ENCODE measurements at regions not wholly inside any gene's neighbourhood (a gene's known extent, or its start where the extent isn't known, plus 50 kb on each side); places are given as distances from the start of the nearest gene placed in this dataset.

- no peak for DNase-seq
Measured at GRCh38 chr19:28966737-28967399, 246.1 kb downstream of the UQCRFS1 start.

- no peak for DNase-seq
Measured at GRCh38 chr19:28964500-28964899, 248.5 kb downstream of the UQCRFS1 start.

- DNase-seq = no peak
Measured at GRCh38 chr19:28963486-28964250, 249.3 kb downstream of the UQCRFS1 start.

- DNase-seq = no peak
Measured at GRCh38 chr19:28961772-28962500, 251.0 kb downstream of the UQCRFS1 start.

GRCh38 chr19:28960986-28961705 lies 251.8 kb downstream of the UQCRFS1 start:
- DNase-seq = no peak

- no peak for DNase-seq
Measured at GRCh38 chr19:28960586-28960985, 252.4 kb downstream of the UQCRFS1 start.

GRCh38 chr19:28956961-28957360 lies 256.0 kb downstream of the UQCRFS1 start:
- DNase-seq = no peak

GRCh38 chr19:28956421-28956820 lies 256.5 kb downstream of the UQCRFS1 start:
- no peak for DNase-seq

- no peak for DNase-seq
Measured at GRCh38 chr19:28949535-28949934, 263.4 kb downstream of the UQCRFS1 start.

- no peak for DNase-seq
Measured at GRCh38 chr19:28949027-28949426, 263.9 kb downstream of the UQCRFS1 start.

GRCh38 chr19:28948566-28948965 lies 264.4 kb downstream of the UQCRFS1 start:
- DNase-seq = no peak

GRCh38 chr19:28948026-28948425 lies 264.9 kb downstream of the UQCRFS1 start:
- no peak for DNase-seq

GRCh38 chr19:28943651-28944050 lies 269.3 kb downstream of the UQCRFS1 start:
- DNase-seq = no peak

GRCh38 chr19:28941833-28942232 lies 271.1 kb downstream of the UQCRFS1 start:
- DNase-seq = no peak

GRCh38 chr19:28940751-28941500 lies 272.0 kb downstream of the UQCRFS1 start:
- DNase-seq = no peak

GRCh38 chr19:28939236-28939635 lies 273.7 kb downstream of the UQCRFS1 start:
- no peak for DNase-seq

- DNase-seq = no peak
Measured at GRCh38 chr19:28936001-28936400, 276.9 kb downstream of the UQCRFS1 start.

GRCh38 chr19:28934631-28935030 lies 278.3 kb downstream of the UQCRFS1 start:
- no peak for DNase-seq

GRCh38 chr19:28933039-28933438 lies 279.9 kb downstream of the UQCRFS1 start:
- DNase-seq = no peak

- no peak for DNase-seq
Measured at GRCh38 chr19:28932446-28932845, 280.5 kb downstream of the UQCRFS1 start.

GRCh38 chr19:28929006-28929405 lies 283.9 kb downstream of the UQCRFS1 start:
- DNase-seq = no peak

GRCh38 chr19:28927456-28927855 lies 285.5 kb downstream of the UQCRFS1 start:
- no peak for DNase-seq
